Sigmoid colon (tissue), 3 donors: ENCODE measurements at regions not wholly inside any gene's neighbourhood (a gene's known extent, or its start where the extent isn't known, plus 50 kb on each side); places are given as distances from the start of the nearest gene placed in this dataset.

Experiments
- CTCF ChIP-seq, 4 experiments: fragments of 450-650 bp in 3 of 4; fragments of 200-600 bp in 1 of 4; IDR thresholded peaks; one replicate each; pipeline ENCODE4 v1.5.1; 2016 to 2019; ENCODE audit warnings: antibody characterized with exemption in 4 of 4, mild to moderate bottlenecking in 3 of 4, moderate library complexity in 2 of 4
- POLR2A ChIP-seq, 2 donors: fragments of 450-650 bp; IDR thresholded peaks; one replicate each; pipeline ENCODE4 v1.6.1; 2016; ENCODE audit warnings: antibody characterized with exemption in 2 of 2, mild to moderate bottlenecking in 2 of 2, moderate library complexity in 2 of 2

DNA sequence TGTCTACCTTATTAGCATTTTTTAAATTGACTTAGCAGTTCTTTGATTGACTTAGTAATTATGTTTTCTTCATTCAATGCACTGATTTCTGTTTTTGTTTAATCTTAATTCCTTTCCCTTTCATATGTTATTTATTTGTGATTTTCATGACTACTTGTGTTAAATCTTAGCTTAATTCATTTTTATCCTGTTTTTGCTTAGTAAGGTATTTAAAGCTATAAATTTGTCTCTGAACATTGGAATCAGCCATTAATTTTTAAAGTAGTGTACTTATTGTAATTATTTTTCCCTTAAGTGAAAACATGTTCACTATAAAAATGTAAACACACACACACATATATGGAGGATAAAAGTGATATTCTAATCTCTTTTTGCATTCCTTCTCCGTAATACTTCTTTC, 109.1 kb upstream of the DIPK2B start:
- TF ChIP-seq CTCF (IDR thresholded peaks at IDR 0.05) (no peak), POLR2A (IDR thresholded peaks at IDR 0.05) (no peak)
